Peyer's patch (tissue), 4 donors: ENCODE measurements at regions not wholly inside any gene's neighbourhood (a gene's known extent, or its start where the extent isn't known, plus 50 kb on each side); places are given as distances from the start of the nearest gene placed in this dataset.

Experiments used
- DNase-seq, 3 donors: peaks; one replicate each; pipeline ENCODE4 v3.0.0-alpha.2; 2017 to 2019
- H3K27ac ChIP-seq, 4 donors: fragments of 200-600 bp; sonication (generic); one replicate each; pipeline ENCODE4 v1.5.1; 2016 to 2019
- H3K27me3 ChIP-seq, 2 donors: fragments of 200-600 bp; sonication (generic); one replicate each; pipeline ENCODE4 v1.5.1; 2019
- H3K36me3 ChIP-seq, 3 donors: fragments of 200-600 bp; sonication (generic); one replicate each; pipeline ENCODE4 v1.5.1; 2016 to 2019
- H3K4me1 ChIP-seq, 4 donors: fragments of 200-600 bp; sonication (generic); one replicate each; pipeline ENCODE4 v1.5.1; 2016 to 2019
- H3K4me3 ChIP-seq, 4 donors: fragments of 200-600 bp; sonication (generic); 1 replicate in 3 of 4; 2 replicates in 1 of 4; pipeline ENCODE4 v1.5.1; 2016 to 2019; ENCODE audit warnings: mild to moderate bottlenecking in 1 of 4
- H3K9me3 ChIP-seq, 4 donors: fragments of 200-600 bp; sonication (generic); one replicate each; pipeline ENCODE4 v1.5.1; 2016 to 2019; ENCODE audit warnings: mild to moderate bottlenecking in 1 of 4
- POLR2A ChIP-seq, 2 donors: fragments of 450-650 bp; IDR thresholded peaks; one replicate each; pipeline ENCODE4 v1.5.1; 2017; ENCODE audit warnings: antibody characterized with exemption in 2 of 2, mild to moderate bottlenecking in 2 of 2, moderate library complexity in 2 of 2
- TF ChIP-seq, protein P1 (sequence below), 6 experiments: fragments of 450-650 bp in 4 of 6; fragments of 200-600 bp in 2 of 6; sonication (generic) in 1 of 6; IDR thresholded peaks; one replicate each; pipeline ENCODE4 v1.5.1; 2017 to 2019; ENCODE audit warnings: antibody characterized with exemption in 6 of 6, mild to moderate bottlenecking in 3 of 6, moderate library complexity in 1 of 6

DNA sequence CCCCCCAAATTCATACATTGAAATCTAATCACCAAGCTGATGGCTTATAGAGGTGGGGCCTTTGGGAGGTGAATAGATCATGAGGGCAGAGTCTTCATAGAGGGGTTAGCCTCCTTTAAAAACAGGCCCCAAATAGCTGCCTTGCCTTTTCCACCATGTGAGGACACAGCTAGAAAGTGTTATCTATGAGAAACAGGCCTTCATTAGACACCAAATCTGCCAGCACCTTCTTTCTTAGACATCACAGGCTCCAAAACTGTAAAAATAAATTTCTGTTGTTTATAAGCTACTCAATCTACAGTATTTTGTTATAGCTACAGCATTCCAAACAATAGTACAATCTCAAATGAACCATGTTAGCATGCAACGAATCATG lies 459.3 kb upstream of the GCFC2 start:
- Histone ChIP-seq H3K9me3 (no peaks in the 10 kb centered on the region), H3K4me1 (no peaks in the 10 kb centered on the region), H3K27me3 (no peaks in the 10 kb centered on the region), H3K36me3 (no peaks in the 10 kb centered on the region), H3K4me3 (no peak overlapping the region), H3K27ac (no peak overlapping the region)
- DNase-seq, result no peak
- TF ChIP-seq POLR2A (IDR thresholded peaks at IDR 0.05), result no peak
- TF ChIP-seq, protein P1, sequence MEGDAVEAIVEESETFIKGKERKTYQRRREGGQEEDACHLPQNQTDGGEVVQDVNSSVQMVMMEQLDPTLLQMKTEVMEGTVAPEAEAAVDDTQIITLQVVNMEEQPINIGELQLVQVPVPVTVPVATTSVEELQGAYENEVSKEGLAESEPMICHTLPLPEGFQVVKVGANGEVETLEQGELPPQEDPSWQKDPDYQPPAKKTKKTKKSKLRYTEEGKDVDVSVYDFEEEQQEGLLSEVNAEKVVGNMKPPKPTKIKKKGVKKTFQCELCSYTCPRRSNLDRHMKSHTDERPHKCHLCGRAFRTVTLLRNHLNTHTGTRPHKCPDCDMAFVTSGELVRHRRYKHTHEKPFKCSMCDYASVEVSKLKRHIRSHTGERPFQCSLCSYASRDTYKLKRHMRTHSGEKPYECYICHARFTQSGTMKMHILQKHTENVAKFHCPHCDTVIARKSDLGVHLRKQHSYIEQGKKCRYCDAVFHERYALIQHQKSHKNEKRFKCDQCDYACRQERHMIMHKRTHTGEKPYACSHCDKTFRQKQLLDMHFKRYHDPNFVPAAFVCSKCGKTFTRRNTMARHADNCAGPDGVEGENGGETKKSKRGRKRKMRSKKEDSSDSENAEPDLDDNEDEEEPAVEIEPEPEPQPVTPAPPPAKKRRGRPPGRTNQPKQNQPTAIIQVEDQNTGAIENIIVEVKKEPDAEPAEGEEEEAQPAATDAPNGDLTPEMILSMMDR (IDR thresholded peaks at IDR 0.05), result no peak

DNA sequence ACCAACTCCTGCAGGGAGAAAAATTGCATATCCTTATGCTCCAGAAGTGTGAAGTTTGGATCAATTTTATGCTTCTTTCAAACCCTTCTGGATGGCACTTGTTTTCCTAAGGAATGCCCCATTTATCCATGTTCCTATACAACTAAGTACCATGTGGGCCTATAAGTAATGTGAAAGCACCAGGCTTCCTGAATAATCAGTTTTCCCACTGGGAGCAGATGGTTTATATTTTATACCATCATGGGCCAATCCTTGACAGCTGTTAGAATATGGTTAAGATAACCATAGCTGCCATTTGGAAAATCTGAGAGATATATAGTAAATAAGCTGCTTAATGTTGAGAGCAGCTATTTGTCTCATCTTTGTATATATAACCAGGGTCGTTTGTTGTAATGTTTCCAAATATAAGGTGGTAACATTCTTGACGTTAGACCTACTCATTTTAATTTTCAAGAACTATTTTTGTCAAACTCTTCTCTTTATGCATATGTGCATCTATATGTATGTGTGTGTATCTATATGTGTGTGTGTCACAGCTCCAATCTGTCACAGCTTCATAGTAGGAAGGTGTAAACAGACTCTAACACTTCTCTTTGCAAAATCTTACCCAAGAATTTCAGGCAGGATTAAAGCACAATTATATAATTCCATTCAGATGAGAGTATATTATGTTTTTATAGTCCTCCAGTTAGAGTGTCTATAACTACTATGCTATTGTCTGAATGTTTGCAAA lies 458.7 kb upstream of the GCFC2 start:
- Histone ChIP-seq H3K9me3 (no peaks in the 10 kb centered on the region), H3K4me1 (no peaks in the 10 kb centered on the region), H3K4me3 (no peak overlapping the region), H3K36me3 (no peaks in the 10 kb centered on the region), H3K27ac (no peak overlapping the region), H3K27me3 (no peaks in the 10 kb centered on the region)
- no peak for DNase-seq
- TF ChIP-seq, protein P1 (IDR thresholded peaks at IDR 0.05), result no peak
- TF ChIP-seq POLR2A (IDR thresholded peaks at IDR 0.05), result no peak

DNA sequence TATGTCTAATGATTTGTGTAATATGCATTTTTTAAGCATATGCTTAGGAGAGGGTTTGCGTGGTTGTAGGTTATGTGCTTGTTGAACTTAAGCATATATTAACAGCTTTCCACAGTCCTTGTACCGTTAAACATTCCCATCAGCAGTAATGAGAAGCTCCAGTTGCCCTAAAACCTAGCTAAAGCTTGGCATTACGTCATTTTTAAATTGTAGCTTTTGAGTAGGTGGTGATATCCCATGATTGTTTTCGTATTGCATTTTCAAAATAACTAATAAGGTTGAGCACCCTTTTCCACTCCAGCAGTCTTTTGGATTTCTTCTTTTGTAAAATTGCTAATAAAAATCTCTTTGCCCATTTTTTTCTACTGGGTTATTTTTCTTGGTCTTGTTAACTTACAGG lies 453.1 kb upstream of the GCFC2 start:
- H3K4me3 ChIP-seq, result no peak overlapping the region
- TF ChIP-seq POLR2A (IDR thresholded peaks at IDR 0.05), result no peak
- TF ChIP-seq, protein P1 (IDR thresholded peaks at IDR 0.05), result no peak

DNA sequence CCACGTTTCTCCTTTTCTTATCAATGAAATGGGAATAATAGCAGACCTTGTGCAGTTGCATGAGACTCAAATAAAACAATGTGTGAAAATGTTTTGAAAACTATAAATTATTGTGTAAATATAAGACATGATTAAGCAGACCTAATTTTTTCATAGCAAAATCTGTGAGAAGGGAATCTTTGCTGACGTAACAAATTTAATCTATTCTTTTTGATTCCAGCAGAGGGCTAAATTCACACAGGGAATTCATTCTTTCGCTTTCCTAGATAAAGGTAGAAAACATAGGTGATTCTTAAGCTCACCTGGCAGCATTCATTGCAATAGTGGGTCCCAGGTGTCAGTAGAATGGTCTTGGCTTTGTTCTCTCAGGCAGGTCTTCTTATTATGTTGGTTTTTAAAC lies 450.0 kb upstream of the GCFC2 start:
- Histone ChIP-seq H3K27ac (no peak overlapping the region), H3K27me3 (no peaks in the 10 kb centered on the region), H3K4me3 (no peak overlapping the region), H3K9me3 (no peaks in the 10 kb centered on the region), H3K4me1 (no peaks in the 10 kb centered on the region), H3K36me3 (no peaks in the 10 kb centered on the region)
- TF ChIP-seq, protein P1 (IDR thresholded peaks at IDR 0.05), result no peak
- TF ChIP-seq POLR2A (IDR thresholded peaks at IDR 0.05), result no peak
- DNase-seq, result no peak

More for the DNA sequence above, 453.1 kb upstream of the GCFC2 start:
- no peaks in the 10 kb centered on the region for H3K4me1 ChIP-seq
- H3K27me3 ChIP-seq, result no peaks in the 10 kb centered on the region
- no peak overlapping the region for H3K27ac ChIP-seq
- DNase-seq, result no peak
- H3K9me3 ChIP-seq, result no peaks in the 10 kb centered on the region
- H3K36me3 ChIP-seq, result no peaks in the 10 kb centered on the region

DNA sequence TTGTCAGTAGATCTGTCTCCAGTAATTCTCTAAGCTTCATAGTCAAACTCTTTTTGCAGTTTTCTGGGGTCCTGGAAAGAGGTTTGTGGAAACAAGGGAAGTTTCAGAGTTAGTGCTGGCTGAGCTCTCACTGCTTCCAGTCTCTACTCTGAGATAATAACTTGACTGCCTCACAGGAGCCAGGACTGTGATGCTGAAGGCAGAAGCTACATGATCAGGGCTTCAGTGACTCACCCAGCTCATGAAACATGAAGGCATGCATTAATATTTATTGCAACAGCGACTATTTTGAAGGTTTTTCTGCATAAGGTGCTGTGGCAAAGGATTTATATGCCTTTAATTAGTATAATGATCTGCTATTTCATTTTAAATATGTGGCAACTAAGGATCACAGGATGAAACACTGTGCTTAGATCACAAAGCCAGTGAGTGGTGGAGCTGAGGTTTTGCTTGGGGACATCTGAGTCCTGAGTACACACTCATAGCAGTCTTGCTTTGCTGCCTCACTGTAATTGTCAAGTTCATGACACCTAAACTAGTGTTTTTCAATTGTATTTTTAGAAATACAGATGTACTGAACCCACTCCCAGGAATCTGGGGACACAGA lies 448.4 kb upstream of the GCFC2 start:
- TF ChIP-seq POLR2A (IDR thresholded peaks at IDR 0.05), result no peak
- TF ChIP-seq, protein P1 (IDR thresholded peaks at IDR 0.05), result no peak
- H3K36me3 ChIP-seq, result no peaks in the 10 kb centered on the region

More for the DNA sequence above, 448.4 kb upstream of the GCFC2 start:
- H3K27me3 ChIP-seq, result no peaks in the 10 kb centered on the region
- no peak for DNase-seq
- H3K4me3 ChIP-seq, result no peak overlapping the region
- no peak overlapping the region for H3K27ac ChIP-seq
- H3K9me3 ChIP-seq, result no peaks in the 10 kb centered on the region
- no peaks in the 10 kb centered on the region for H3K4me1 ChIP-seq
